A673 (cell line): ENCODE measurements at regions not wholly inside any gene's neighbourhood (a gene's known extent, or its start where the extent isn't known, plus 50 kb on each side); places are given as distances from the start of the nearest gene placed in this dataset.

ENCODE experiments used
- EZH2 ChIP-seq: fragments of 200-600 bp; sonication (generic); IDR thresholded peaks from 2 replicates; pipeline ENCODE4 v1.6.1; 2017; ENCODE audit warnings: borderline replicate concordance, low read depth, mild to moderate bottlenecking, mixed read lengths, antibody characterized with exemption, low read length; ENCODE audit not compliant: poor library complexity, severe bottlenecking
- TF ChIP-seq, protein P1 (sequence below): fragments of 300-800, 200-600 bp; sonication (generic); conservative IDR thresholded peaks from 2 replicates; pipeline ENCODE4 v1.5.1; 2017; ENCODE audit warnings: low read depth, mild to moderate bottlenecking, antibody characterized with exemption, low read length, moderate library complexity, mixed read lengths

DNA sequence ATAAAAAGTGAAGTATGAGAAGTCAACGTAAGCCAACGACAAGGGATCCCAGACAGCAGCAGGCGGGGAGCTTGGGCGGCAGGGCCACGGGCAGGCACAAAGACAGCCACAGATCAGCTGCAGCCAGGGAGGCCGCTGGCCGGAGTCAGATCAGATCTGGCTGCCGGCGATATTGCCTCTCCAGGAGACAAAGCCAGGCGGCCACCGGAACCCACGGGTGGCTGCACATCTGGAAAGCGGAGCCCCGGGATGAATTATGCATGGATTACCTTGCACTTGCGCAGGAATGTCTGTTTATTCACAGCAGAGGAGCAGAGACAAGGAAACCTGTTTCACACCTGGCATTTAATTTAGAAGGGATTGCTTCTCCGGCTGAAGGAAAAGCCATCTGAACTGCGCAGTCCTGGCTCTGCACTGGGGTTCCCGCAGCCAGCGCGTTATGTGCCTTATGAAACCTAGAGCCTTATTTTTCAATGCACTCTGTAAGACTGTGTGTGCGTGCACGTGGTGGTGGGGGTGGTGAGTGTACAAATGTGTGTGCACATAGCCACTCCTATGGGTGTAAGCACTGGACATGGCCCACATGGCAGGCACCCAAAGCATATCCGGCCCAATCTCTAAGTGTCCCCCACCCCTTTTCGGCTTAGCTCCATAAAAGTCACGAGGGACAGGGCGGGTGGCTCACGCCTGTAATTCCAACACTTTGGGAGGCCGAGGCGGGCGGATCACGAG lies 427.8 kb upstream of the MCTP2 start:
- TF ChIP-seq, protein P1, sequence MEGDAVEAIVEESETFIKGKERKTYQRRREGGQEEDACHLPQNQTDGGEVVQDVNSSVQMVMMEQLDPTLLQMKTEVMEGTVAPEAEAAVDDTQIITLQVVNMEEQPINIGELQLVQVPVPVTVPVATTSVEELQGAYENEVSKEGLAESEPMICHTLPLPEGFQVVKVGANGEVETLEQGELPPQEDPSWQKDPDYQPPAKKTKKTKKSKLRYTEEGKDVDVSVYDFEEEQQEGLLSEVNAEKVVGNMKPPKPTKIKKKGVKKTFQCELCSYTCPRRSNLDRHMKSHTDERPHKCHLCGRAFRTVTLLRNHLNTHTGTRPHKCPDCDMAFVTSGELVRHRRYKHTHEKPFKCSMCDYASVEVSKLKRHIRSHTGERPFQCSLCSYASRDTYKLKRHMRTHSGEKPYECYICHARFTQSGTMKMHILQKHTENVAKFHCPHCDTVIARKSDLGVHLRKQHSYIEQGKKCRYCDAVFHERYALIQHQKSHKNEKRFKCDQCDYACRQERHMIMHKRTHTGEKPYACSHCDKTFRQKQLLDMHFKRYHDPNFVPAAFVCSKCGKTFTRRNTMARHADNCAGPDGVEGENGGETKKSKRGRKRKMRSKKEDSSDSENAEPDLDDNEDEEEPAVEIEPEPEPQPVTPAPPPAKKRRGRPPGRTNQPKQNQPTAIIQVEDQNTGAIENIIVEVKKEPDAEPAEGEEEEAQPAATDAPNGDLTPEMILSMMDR = no peak
- no peak for TF ChIP-seq EZH2
